HCT116 (cell line): ENCODE measurements at regions not wholly inside any gene's neighbourhood (a gene's known extent, or its start where the extent isn't known, plus 50 kb on each side); places are given as distances from the start of the nearest gene placed in this dataset.

Source experiments
- ATAC-seq: fragments of 200-7000 bp; cut with Tn5 transposase; 2 replicates; pipeline ENCODE4 v1.9.1; 2020; ENCODE audit warnings: mild to moderate bottlenecking, moderate library complexity
- BruUV-seq: library from RNA; stranded (reverse); fragments of 400-500 nt; replicated peaks from 2 replicates; lab custom pipeline; 2021; lab: Mats Ljungman, UMichigan
- CTCF ChIA-PET: fragments of 300-600 bp; sonication (Branson Sonifier 250); formaldehyde crosslinking; loops from one replicate; lab custom pipeline; 2021; ENCODE audit warnings: antibody characterized with exemption; lab: Charles Lee
- POLR2A ChIA-PET: fragments of 300-600, 350-600 bp; sonication (Branson Sonifier 250); formaldehyde crosslinking; loops from one replicate; lab custom pipeline; 2021; ENCODE audit warnings: antibody characterized with exemption; lab: Charles Lee
- RAD21 ChIA-PET, 2 experiments: fragments of 300-600 bp; sonication (Branson Sonifier 250); formaldehyde crosslinking; loops; one replicate each; lab custom pipeline; 2023; ENCODE audit warnings: low total read pairs in 2 of 2; ENCODE audit not compliant: uncharacterized antibody in 2 of 2, unreplicated experiment in 2 of 2, low non-redundant PET in 1 of 2; lab: Charles Lee
- DNase-seq: peaks from one replicate; pipeline ENCODE4 v3.0.0-alpha.2; 2010; ENCODE audit warnings: low read depth, low spot score
- H2AFZ ChIP-seq: fragments of 200-600 bp; shearing (Covaris generic), sonication (generic); 2 replicates; pipeline ENCODE4 v1.6.1; 2017; ENCODE audit warnings: low read depth, mixed run types, mixed read lengths, antibody characterized with exemption, low read length; ENCODE audit not compliant: poor library complexity, severe bottlenecking
- H3K27ac ChIP-seq: 2 replicates; pipeline ENCODE4 v1.5.1; 2012; ENCODE audit warnings: low read depth, low read length
- H3K27me3 ChIP-seq: fragments of 200-600 bp; sonication (generic); 2 replicates; pipeline ENCODE4 v1.6.1; 2016; ENCODE audit warnings: mixed run types, low read length, mixed read lengths; ENCODE audit not compliant: insufficient read depth
- H3K36me3 ChIP-seq, 2 experiments: fragments of 200-500 bp in 1 of 2; fragments of 200-600 bp in 1 of 2; sonication (Bioruptor generic) in 1 of 2; sonication (generic) in 1 of 2; 2 replicates each; pipeline versions ENCODE4 v1.5.1 to v1.6.1; 2014 to 2016; ENCODE audit warnings: low read length in 2 of 2, inconsistent platforms in 1 of 2, mixed read lengths in 1 of 2, mixed run types in 1 of 2; ENCODE audit not compliant: insufficient read depth in 2 of 2, control insufficient read depth in 1 of 2
- H3K4me1 ChIP-seq, 2 experiments: fragments of 200-600 bp in 1 of 2; sonication (generic) in 1 of 2; 2 replicates each; pipeline versions ENCODE4 v1.5.1 to v1.6.1; 2012 to 2017; ENCODE audit warnings: low read length in 2 of 2, inconsistent platforms in 1 of 2, mild to moderate bottlenecking in 1 of 2, mixed read lengths in 1 of 2, mixed run types in 1 of 2, moderate library complexity in 1 of 2; ENCODE audit not compliant: insufficient read depth in 2 of 2, control insufficient read depth in 1 of 2
- H3K4me2 ChIP-seq: fragments of 200-600 bp; sonication (generic); 2 replicates; pipeline ENCODE4 v1.6.1; 2017; ENCODE audit warnings: mixed run types, low read length, mixed read lengths
- H3K4me3 ChIP-seq, 2 experiments: fragments of 200-600 bp in 1 of 2; sonication (generic) in 1 of 2; replicated peaks in 1 of 2; 2 replicates each; pipeline ENCODE4 v1.5.1; 2011 to 2016; ENCODE audit warnings: low read length in 2 of 2, control low read depth in 1 of 2, low read depth in 1 of 2, mild to moderate bottlenecking in 1 of 2, mixed read lengths in 1 of 2, mixed run types in 1 of 2
- H3K79me2 ChIP-seq: fragments of 200-600 bp; sonication (generic); 2 replicates; pipeline ENCODE4 v1.6.1; 2017; ENCODE audit warnings: mild to moderate bottlenecking, mixed run types, low read length, moderate library complexity, mixed read lengths; ENCODE audit not compliant: insufficient read depth
- H3K9ac ChIP-seq: fragments of 200-600 bp; sonication (generic); 2 replicates; pipeline ENCODE4 v1.6.1; 2016; ENCODE audit warnings: low read length, mixed read lengths
- H3K9me2 ChIP-seq: fragments of 200-600 bp; sonication (generic), shearing (Covaris generic); 2 replicates; pipeline ENCODE4 v1.6.1; 2017; ENCODE audit warnings: mixed run types, mild to moderate bottlenecking, moderate library complexity; ENCODE audit not compliant: insufficient read depth
- H3K9me3 ChIP-seq, 2 experiments: fragments of 200-500 bp in 1 of 2; fragments of 200-600 bp in 1 of 2; sonication (Bioruptor generic) in 1 of 2; sonication (generic) in 1 of 2; 2 replicates each; pipeline ENCODE4 v1.6.1; 2014 to 2017; ENCODE audit warnings: low read length in 2 of 2, mixed read lengths in 2 of 2, inconsistent platforms in 1 of 2, low read depth in 1 of 2, mild to moderate bottlenecking in 1 of 2, mixed run types in 1 of 2, moderate library complexity in 1 of 2; ENCODE audit not compliant: control insufficient read depth in 1 of 2, insufficient read depth in 1 of 2
- H4K20me1 ChIP-seq: fragments of 200-600 bp; sonication (generic), shearing (Covaris generic); 2 replicates; pipeline ENCODE4 v1.6.1; 2017; ENCODE audit warnings: mixed run types, mild to moderate bottlenecking, moderate library complexity; ENCODE audit not compliant: insufficient read depth
- CBX3 ChIP-seq: IDR thresholded peaks from 2 replicates; pipeline ENCODE4 v1.6.1; 2012; ENCODE audit warnings: low read depth
- CEBPB ChIP-seq: IDR thresholded peaks from 2 replicates; pipeline ENCODE4 v1.6.1; 2012; ENCODE audit warnings: low read depth
- CTCF ChIP-seq, 3 experiments: fragments of 200-600 bp in 1 of 3; sonication (generic) in 1 of 3; IDR thresholded peaks in 2 of 3; conservative IDR thresholded peaks in 1 of 3; 2 replicates each; pipeline ENCODE4 v1.5.1; 2012 to 2017; ENCODE audit warnings: low read depth in 2 of 3, low read length in 2 of 3, antibody characterized with exemption in 1 of 3, borderline replicate concordance in 1 of 3, control low read depth in 1 of 3, mild to moderate bottlenecking in 1 of 3, mixed read lengths in 1 of 3, mixed run types in 1 of 3, moderate library complexity in 1 of 3; ENCODE audit not compliant: insufficient read depth in 1 of 3
- ELF1 ChIP-seq: IDR thresholded peaks from 2 replicates; pipeline ENCODE4 v1.6.1; 2012; ENCODE audit warnings: low read depth, borderline replicate concordance
- EZH2phosphoT487 ChIP-seq: fragments of 200-600 bp; IDR thresholded peaks from 2 replicates; pipeline ENCODE4 v1.6.1; 2018; ENCODE audit warnings: antibody characterized with exemption, borderline replicate concordance
- FOSL1 ChIP-seq: IDR thresholded peaks from 2 replicates; pipeline ENCODE4 v1.6.1; 2012; ENCODE audit warnings: low read depth
- REST ChIP-seq: IDR thresholded peaks from 2 replicates; pipeline ENCODE4 v1.6.1; 2012; ENCODE audit warnings: low read depth
- SP1 ChIP-seq: IDR thresholded peaks from 2 replicates; pipeline ENCODE4 v1.6.1; 2012; ENCODE audit warnings: low read depth
- SRF ChIP-seq: IDR thresholded peaks from 2 replicates; pipeline ENCODE4 v1.6.1; 2012; ENCODE audit warnings: low read depth
- YY1 ChIP-seq: IDR thresholded peaks from 2 replicates; pipeline ENCODE4 v1.6.1; 2011; ENCODE audit warnings: low read length, low read depth, moderate library complexity, mild to moderate bottlenecking; ENCODE audit not compliant: insufficient replicate concordance; ENCODE audit errors: extremely low read depth
- ZBTB33 ChIP-seq: IDR thresholded peaks from 2 replicates; pipeline ENCODE4 v1.6.1; 2011; ENCODE audit warnings: mild to moderate bottlenecking, low read length, moderate library complexity; ENCODE audit not compliant: insufficient replicate concordance; ENCODE audit errors: extremely low read depth
- intact Hi-C: fragments of 100-400 bp; cut with micrococcal nuclease; formaldehyde crosslinking; loops from 2 replicates; pipeline ENCODE4 v1.10.0; 2022

- H3K4me2 ChIP-seq: no peak overlapping the region
- H3K36me3 ChIP-seq: no peaks in the 10 kb centered on the region
- H3K4me3 ChIP-seq: no peak overlapping the region
- ChIA-PET RAD21 (no interaction called here), CTCF (no interaction called here), POLR2A (no interaction called here)
- H3K9me2 ChIP-seq: no peaks in the 10 kb centered on the region
- DNase-seq (no peak), ATAC-seq (no peak)
- H3K27ac ChIP-seq: no peak overlapping the region
- H2AFZ ChIP-seq: no peak overlapping the region
- H3K4me1 ChIP-seq: no peaks in the 10 kb centered on the region
- TF ChIP-seq ELF1: no peak
- no peak for TF ChIP-seq EZH2phosphoT487
- no peak for TF ChIP-seq CEBPB
- no peak for TF ChIP-seq SP1
- TF ChIP-seq YY1: no peak
- TF ChIP-seq CBX3: no peak
- TF ChIP-seq FOSL1: no peak
- no peak for TF ChIP-seq ZBTB33
- TF ChIP-seq REST: no peak
- no peak for TF ChIP-seq CTCF (IDR thresholded peaks at IDR 0.05 in 2 of 3, conservative IDR thresholded peaks at IDR 0.05 in 1 of 3; ENCODE audit: borderline replicate concordance in 1 of 3, insufficient read depth in 1 of 3, low read depth in 2 of 3, low read length in 2 of 3)
- TF ChIP-seq SRF: no peak
- BruUV-seq: no TSS peak
- H4K20me1 ChIP-seq: no peaks in the 10 kb centered on the region
- H3K9ac ChIP-seq: no peak overlapping the region
- H3K9me3 ChIP-seq: no peaks in the 10 kb centered on the region
- H3K79me2 ChIP-seq: no peaks in the 10 kb centered on the region
- intact Hi-C loops: no loop called here
- peaks cover 11% of the 10 kb centered on the region; the same call in 1 of the 2 replicates for H3K27me3 ChIP-seq
These were observed 93.8 kb downstream of the FAM174B start for GRCh38 chr15:92561754-92562153.
